ENCODE measurements at regions not wholly inside any gene's neighbourhood (a gene's known extent, or its start where the extent isn't known, plus 50 kb on each side); places are given as distances from the start of the nearest gene placed in this dataset.

DNA sequence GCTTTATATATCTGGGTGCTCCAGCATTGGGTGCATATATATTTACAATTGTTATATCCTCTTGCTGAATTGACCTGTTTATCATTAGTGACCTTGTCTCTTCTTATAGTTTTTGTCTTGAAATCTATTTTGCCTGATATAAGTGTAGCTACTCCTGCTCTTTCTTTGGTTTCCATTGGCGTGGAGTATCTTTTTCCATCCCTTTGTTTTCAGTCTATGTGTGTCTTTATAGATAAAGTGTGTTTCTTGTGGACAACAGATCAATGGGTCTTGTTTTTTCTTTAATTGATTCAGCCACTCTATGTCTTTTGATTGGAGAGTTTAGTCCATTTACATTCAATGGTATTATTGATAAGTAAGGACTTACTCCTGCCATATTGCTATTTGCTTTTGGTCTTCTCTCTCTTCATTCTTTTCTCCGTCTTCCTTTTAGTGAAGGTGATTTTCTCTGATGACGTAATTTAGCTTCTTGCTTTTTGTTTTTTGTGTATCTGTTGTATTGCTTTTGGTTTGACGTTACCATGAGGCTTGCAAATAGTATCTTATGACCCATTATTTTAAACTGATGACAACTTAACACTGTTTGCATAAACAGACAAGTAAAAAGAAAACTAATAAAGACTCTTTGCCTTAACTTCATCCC is 347.6 kb downstream of the TMEM121 start:
- no peak for TF ChIP-seq EZH2 (IDR thresholded peaks at IDR 0.05; ENCODE audit: low read depth, unreplicated experiment)
- TF ChIP-seq, protein P1, sequence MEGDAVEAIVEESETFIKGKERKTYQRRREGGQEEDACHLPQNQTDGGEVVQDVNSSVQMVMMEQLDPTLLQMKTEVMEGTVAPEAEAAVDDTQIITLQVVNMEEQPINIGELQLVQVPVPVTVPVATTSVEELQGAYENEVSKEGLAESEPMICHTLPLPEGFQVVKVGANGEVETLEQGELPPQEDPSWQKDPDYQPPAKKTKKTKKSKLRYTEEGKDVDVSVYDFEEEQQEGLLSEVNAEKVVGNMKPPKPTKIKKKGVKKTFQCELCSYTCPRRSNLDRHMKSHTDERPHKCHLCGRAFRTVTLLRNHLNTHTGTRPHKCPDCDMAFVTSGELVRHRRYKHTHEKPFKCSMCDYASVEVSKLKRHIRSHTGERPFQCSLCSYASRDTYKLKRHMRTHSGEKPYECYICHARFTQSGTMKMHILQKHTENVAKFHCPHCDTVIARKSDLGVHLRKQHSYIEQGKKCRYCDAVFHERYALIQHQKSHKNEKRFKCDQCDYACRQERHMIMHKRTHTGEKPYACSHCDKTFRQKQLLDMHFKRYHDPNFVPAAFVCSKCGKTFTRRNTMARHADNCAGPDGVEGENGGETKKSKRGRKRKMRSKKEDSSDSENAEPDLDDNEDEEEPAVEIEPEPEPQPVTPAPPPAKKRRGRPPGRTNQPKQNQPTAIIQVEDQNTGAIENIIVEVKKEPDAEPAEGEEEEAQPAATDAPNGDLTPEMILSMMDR (conservative IDR thresholded peaks at IDR 0.05; ENCODE audit: low read depth in 2 of 2), result no peak
- no peak for TF ChIP-seq POLR2AphosphoS5 (IDR thresholded peaks at IDR 0.05; ENCODE audit: low read depth)
- no peak for TF ChIP-seq EZH2phosphoT487 (IDR thresholded peaks at IDR 0.05; ENCODE audit: unreplicated experiment)
- TF ChIP-seq, protein P2, sequence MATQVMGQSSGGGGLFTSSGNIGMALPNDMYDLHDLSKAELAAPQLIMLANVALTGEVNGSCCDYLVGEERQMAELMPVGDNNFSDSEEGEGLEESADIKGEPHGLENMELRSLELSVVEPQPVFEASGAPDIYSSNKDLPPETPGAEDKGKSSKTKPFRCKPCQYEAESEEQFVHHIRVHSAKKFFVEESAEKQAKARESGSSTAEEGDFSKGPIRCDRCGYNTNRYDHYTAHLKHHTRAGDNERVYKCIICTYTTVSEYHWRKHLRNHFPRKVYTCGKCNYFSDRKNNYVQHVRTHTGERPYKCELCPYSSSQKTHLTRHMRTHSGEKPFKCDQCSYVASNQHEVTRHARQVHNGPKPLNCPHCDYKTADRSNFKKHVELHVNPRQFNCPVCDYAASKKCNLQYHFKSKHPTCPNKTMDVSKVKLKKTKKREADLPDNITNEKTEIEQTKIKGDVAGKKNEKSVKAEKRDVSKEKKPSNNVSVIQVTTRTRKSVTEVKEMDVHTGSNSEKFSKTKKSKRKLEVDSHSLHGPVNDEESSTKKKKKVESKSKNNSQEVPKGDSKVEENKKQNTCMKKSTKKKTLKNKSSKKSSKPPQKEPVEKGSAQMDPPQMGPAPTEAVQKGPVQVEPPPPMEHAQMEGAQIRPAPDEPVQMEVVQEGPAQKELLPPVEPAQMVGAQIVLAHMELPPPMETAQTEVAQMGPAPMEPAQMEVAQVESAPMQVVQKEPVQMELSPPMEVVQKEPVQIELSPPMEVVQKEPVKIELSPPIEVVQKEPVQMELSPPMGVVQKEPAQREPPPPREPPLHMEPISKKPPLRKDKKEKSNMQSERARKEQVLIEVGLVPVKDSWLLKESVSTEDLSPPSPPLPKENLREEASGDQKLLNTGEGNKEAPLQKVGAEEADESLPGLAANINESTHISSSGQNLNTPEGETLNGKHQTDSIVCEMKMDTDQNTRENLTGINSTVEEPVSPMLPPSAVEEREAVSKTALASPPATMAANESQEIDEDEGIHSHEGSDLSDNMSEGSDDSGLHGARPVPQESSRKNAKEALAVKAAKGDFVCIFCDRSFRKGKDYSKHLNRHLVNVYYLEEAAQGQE (IDR thresholded peaks at IDR 0.05; ENCODE audit: unreplicated experiment), result no peak
- no peak for TF ChIP-seq CREB1 (CRISPR knock-in tag; IDR thresholded peaks at IDR 0.05; ENCODE audit: low read depth)
- no peak for TF ChIP-seq NANOG (IDR thresholded peaks at IDR 0.05; ENCODE audit: borderline replicate concordance)
- no peak for TF ChIP-seq JUNB (IDR thresholded peaks at IDR 0.05; ENCODE audit: unreplicated experiment)
- TF ChIP-seq, protein P3, sequence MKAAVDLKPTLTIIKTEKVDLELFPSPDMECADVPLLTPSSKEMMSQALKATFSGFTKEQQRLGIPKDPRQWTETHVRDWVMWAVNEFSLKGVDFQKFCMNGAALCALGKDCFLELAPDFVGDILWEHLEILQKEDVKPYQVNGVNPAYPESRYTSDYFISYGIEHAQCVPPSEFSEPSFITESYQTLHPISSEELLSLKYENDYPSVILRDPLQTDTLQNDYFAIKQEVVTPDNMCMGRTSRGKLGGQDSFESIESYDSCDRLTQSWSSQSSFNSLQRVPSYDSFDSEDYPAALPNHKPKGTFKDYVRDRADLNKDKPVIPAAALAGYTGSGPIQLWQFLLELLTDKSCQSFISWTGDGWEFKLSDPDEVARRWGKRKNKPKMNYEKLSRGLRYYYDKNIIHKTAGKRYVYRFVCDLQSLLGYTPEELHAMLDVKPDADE (IDR thresholded peaks at IDR 0.05), result no peak
- TF ChIP-seq ZNF114 (CRISPR knock-in tag; IDR thresholded peaks at IDR 0.05), result no peak
